IMR-90 (cell line): ENCODE measurements at regions not wholly inside any gene's neighbourhood (a gene's known extent, or its start where the extent isn't known, plus 50 kb on each side); places are given as distances from the start of the nearest gene placed in this dataset.

Experiments used
- ATAC-seq: fragments of 200-7000 bp; cut with Tn5 transposase; 2 replicates; pipeline ENCODE4 v1.9.1; 2020; ENCODE audit warnings: low read depth, mild to moderate bottlenecking, moderate library complexity
- BruUV-seq: library from RNA; stranded (reverse); fragments of 400-500 nt; replicated peaks from 2 replicates; lab custom pipeline; 2021; lab: Mats Ljungman, UMichigan
- CTCF ChIA-PET: fragments of 300-600 bp; formaldehyde crosslinking; extraction: SDS; loops from one replicate; lab custom pipeline; 2021; ENCODE audit warnings: antibody characterized with exemption; lab: Yijun Ruan, JAX
- POLR2A ChIA-PET: fragments of 300-600 bp; sonication (Branson Sonifier 250); formaldehyde crosslinking; loops from one replicate; lab custom pipeline; 2022; ENCODE audit warnings: antibody characterized with exemption; ENCODE audit not compliant: unreplicated experiment; lab: Charles Lee
- DNase-seq: peaks from one replicate; pipeline ENCODE4 v3.0.0; 2013
- H2AFZ ChIP-seq: replicated peaks from 2 replicates; pipeline ENCODE3; 2013; ENCODE audit warnings: low read length, mild to moderate bottlenecking; ENCODE audit not compliant: poor library complexity
- H2AK5ac ChIP-seq: 2 replicates; pipeline ENCODE4 v1.6.1; 2013; ENCODE audit warnings: low read depth, low read length, inconsistent platforms
- H2AK9ac ChIP-seq: replicated peaks from 2 replicates; pipeline ENCODE3; 2013; ENCODE audit warnings: mild to moderate bottlenecking, low read depth, low read length, moderate library complexity; ENCODE audit not compliant: poor library complexity
- H2BK120ac ChIP-seq: 2 replicates; pipeline ENCODE4 v1.6.1; 2013; ENCODE audit warnings: low read depth, low read length, inconsistent platforms
- H2BK15ac ChIP-seq: 3 replicates; pipeline ENCODE4 v1.6.1; 2013; ENCODE audit warnings: low read depth, low read length, inconsistent platforms
- H2BK20ac ChIP-seq: 2 replicates; pipeline ENCODE4 v1.6.1; 2013; ENCODE audit warnings: low read depth, mild to moderate bottlenecking, inconsistent platforms, low read length, moderate library complexity
- H2BK5ac ChIP-seq: 2 replicates; pipeline ENCODE4 v1.6.1; 2013; ENCODE audit warnings: mild to moderate bottlenecking, low read depth, low read length, inconsistent platforms; ENCODE audit not compliant: poor library complexity, severe bottlenecking
- H3K14ac ChIP-seq: replicated peaks from 2 replicates; pipeline ENCODE4 v1.6.1; 2013; ENCODE audit warnings: low read depth, low read length, inconsistent platforms
- H3K18ac ChIP-seq: 2 replicates; pipeline ENCODE4 v1.6.1; 2013; ENCODE audit warnings: low read depth, low read length, control low read depth
- H3K23ac ChIP-seq: 2 replicates; pipeline ENCODE4 v1.6.1; 2013; ENCODE audit warnings: low read depth, low read length, inconsistent platforms
- H3K27ac ChIP-seq: 2 replicates; pipeline ENCODE4 v1.5.1; 2013; ENCODE audit warnings: mild to moderate bottlenecking, control low read depth, low read length; ENCODE audit not compliant: insufficient read depth
- H3K27me3 ChIP-seq: 2 replicates; pipeline ENCODE4 v1.6.1; 2013; ENCODE audit warnings: low read length; ENCODE audit not compliant: control insufficient read depth, insufficient read depth
- H3K36me3 ChIP-seq: 2 replicates; pipeline ENCODE4 v1.6.1; 2013; ENCODE audit warnings: low read length, mixed read lengths; ENCODE audit not compliant: control insufficient read depth, insufficient read depth
- H3K4ac ChIP-seq: 2 replicates; pipeline ENCODE4 v1.6.1; 2013; ENCODE audit warnings: low read depth, low read length, inconsistent platforms
- H3K4me1 ChIP-seq: 2 replicates; pipeline ENCODE4 v1.6.1; 2013; ENCODE audit warnings: low read length, mixed read lengths; ENCODE audit not compliant: control insufficient read depth, insufficient read depth
- H3K4me2 ChIP-seq: 2 replicates; pipeline ENCODE4 v1.6.1; 2013; ENCODE audit warnings: low read depth, mild to moderate bottlenecking, control low read depth, low read length, moderate library complexity
- H3K4me3 ChIP-seq: 2 replicates; pipeline ENCODE4 v1.5.1; 2013; ENCODE audit warnings: low read depth, mild to moderate bottlenecking, control low read depth, low read length, moderate library complexity; ENCODE audit not compliant: insufficient read depth
- H3K56ac ChIP-seq: 2 replicates; pipeline ENCODE4 v1.6.1; 2013; ENCODE audit warnings: low read length, inconsistent platforms; ENCODE audit not compliant: insufficient read depth; ENCODE audit errors: extremely low read depth
- H3K79me1 ChIP-seq, 2 experiments: 2 replicates each; pipeline ENCODE4 v1.6.1; 2013; ENCODE audit warnings: low read length in 2 of 2, inconsistent platforms in 1 of 2, low read depth in 1 of 2
- H3K9ac ChIP-seq: 2 replicates; pipeline ENCODE4 v1.6.1; 2013; ENCODE audit warnings: low read depth, low read length, control low read depth
- H3K9me1 ChIP-seq: 2 replicates; pipeline ENCODE4 v1.6.1; 2013; ENCODE audit warnings: low read length, inconsistent platforms; ENCODE audit not compliant: insufficient read depth
- H3K9me3 ChIP-seq: 2 replicates; pipeline ENCODE4 v1.6.1; 2013; ENCODE audit warnings: low read length; ENCODE audit not compliant: control insufficient read depth, insufficient read depth
- H4K20me1 ChIP-seq: 2 replicates; pipeline ENCODE4 v1.6.1; 2013; ENCODE audit warnings: low read length, inconsistent platforms; ENCODE audit not compliant: insufficient read depth
- H4K5ac ChIP-seq: 2 replicates; pipeline ENCODE4 v1.6.1; 2013; ENCODE audit warnings: mild to moderate bottlenecking, low read depth, low read length, control low read depth
- H4K8ac ChIP-seq, 2 experiments: 2 replicates each; pipeline ENCODE4 v1.6.1; 2013; ENCODE audit warnings: low read depth in 2 of 2, low read length in 2 of 2, control low read depth in 1 of 2, inconsistent platforms in 1 of 2
- H4K91ac ChIP-seq: 2 replicates; pipeline ENCODE4 v1.6.1; 2013; ENCODE audit warnings: low read depth, low read length, inconsistent platforms; ENCODE audit not compliant: insufficient read depth
- BHLHE40 ChIP-seq: fragments of 150-350 bp; IDR thresholded peaks from 2 replicates; pipeline ENCODE4 v1.6.1; 2016; ENCODE audit warnings: mild to moderate bottlenecking, low read depth, low read length
- CEBPB ChIP-seq: IDR thresholded peaks from 2 replicates; pipeline ENCODE4 v1.6.1; 2012; ENCODE audit warnings: low read depth, low read length, improper control_type of control experiment
- CHD1 ChIP-seq: IDR thresholded peaks from 2 replicates; pipeline ENCODE4 v1.6.1; 2012; ENCODE audit warnings: low read depth, low read length, improper control_type of control experiment
- FOS ChIP-seq: fragments of 150-350 bp; IDR thresholded peaks from 2 replicates; pipeline ENCODE4 v1.6.1; 2016; ENCODE audit warnings: low read depth, low read length
- MAFK ChIP-seq: IDR thresholded peaks from 2 replicates; pipeline ENCODE4 v1.6.1; 2012; ENCODE audit warnings: low read depth, low read length, improper control_type of control experiment
- MAZ ChIP-seq: IDR thresholded peaks from 2 replicates; pipeline ENCODE4 v1.6.1; 2012; ENCODE audit warnings: low read depth, mild to moderate bottlenecking, low read length, improper control_type of control experiment, moderate library complexity, borderline replicate concordance
- MXI1 ChIP-seq: IDR thresholded peaks from 2 replicates; pipeline ENCODE4 v1.6.1; 2012; ENCODE audit warnings: low read depth, mild to moderate bottlenecking, low read length, moderate library complexity, borderline replicate concordance
- NFE2L2 ChIP-seq: fragments of 150-350 bp; IDR thresholded peaks from 2 replicates; pipeline ENCODE4 v1.6.1; 2016; ENCODE audit warnings: low read depth, mild to moderate bottlenecking, low read length
- POLR2A ChIP-seq: IDR thresholded peaks from 2 replicates; pipeline ENCODE4 v1.6.1; 2012; ENCODE audit warnings: mild to moderate bottlenecking, low read depth, low read length
- RAD21 ChIP-seq: IDR thresholded peaks from 2 replicates; pipeline ENCODE4 v1.6.1; 2012; ENCODE audit warnings: low read length, improper control_type of control experiment
- RCOR1 ChIP-seq: IDR thresholded peaks from 2 replicates; pipeline ENCODE4 v1.6.1; 2012; ENCODE audit warnings: mild to moderate bottlenecking, low read length, improper control_type of control experiment; ENCODE audit not compliant: insufficient replicate concordance
- RFX5 ChIP-seq: IDR thresholded peaks from 2 replicates; pipeline ENCODE4 v1.8.0; 2012; ENCODE audit warnings: low read depth, mild to moderate bottlenecking, low read length, moderate library complexity
- SMC3 ChIP-seq: fragments of 150-350 bp; IDR thresholded peaks from 2 replicates; pipeline ENCODE4 v1.6.1; 2016; ENCODE audit warnings: low read depth, mild to moderate bottlenecking, antibody characterized with exemption, low read length, moderate library complexity
- WGBS, 2 experiments: methylation state at CpG; one replicate each; pipeline versions ENCODE4 v1.1.5 to v1.1.7; 2013; ENCODE audit warnings: missing lambda C conversion rate in 2 of 2; ENCODE audit not compliant: insufficient read length in 1 of 2; ENCODE audit errors: extremely low coverage in 2 of 2; 5-methylcytosine and 5-hydroxymethylcytosine counted together
- dilution Hi-C: fragments of 300-500 bp; cut with HindIII; formaldehyde crosslinking; loops from one replicate; pipeline ENCODE4 v1.14.3; 2018; ENCODE audit warnings: low sequenced_read_pairs; ENCODE audit not compliant: unreplicated experiment
- in situ Hi-C: fragments of 300-500 bp; cut with MboI; formaldehyde crosslinking; loops from 3 replicates; pipeline ENCODE4 v1.14.3; 2019; ENCODE audit warnings: low sequenced_read_pairs, inconsistent platforms, mixed read lengths
- intact Hi-C: fragments of 100-400 bp; cut with micrococcal nuclease; formaldehyde crosslinking; loops from 2 replicates; pipeline ENCODE4 v1.10.0; 2022
- TF ChIP-seq, protein P1 (sequence below): conservative IDR thresholded peaks from 2 replicates; pipeline ENCODE4 v1.5.1; 2012; ENCODE audit warnings: mild to moderate bottlenecking, low read depth, low read length, improper control_type of control experiment
- TF ChIP-seq, protein P2 (sequence below): fragments of 150-350 bp; IDR thresholded peaks from 2 replicates; pipeline ENCODE4 v1.6.1; 2017; ENCODE audit warnings: mild to moderate bottlenecking, antibody characterized with exemption, low read length, low read depth
- TF ChIP-seq, protein P3 (sequence below): fragments of 150-350 bp; IDR thresholded peaks from 2 replicates; pipeline ENCODE4 v1.6.1; 2016; ENCODE audit warnings: low read depth, mild to moderate bottlenecking, low read length, moderate library complexity, borderline replicate concordance

DNA sequence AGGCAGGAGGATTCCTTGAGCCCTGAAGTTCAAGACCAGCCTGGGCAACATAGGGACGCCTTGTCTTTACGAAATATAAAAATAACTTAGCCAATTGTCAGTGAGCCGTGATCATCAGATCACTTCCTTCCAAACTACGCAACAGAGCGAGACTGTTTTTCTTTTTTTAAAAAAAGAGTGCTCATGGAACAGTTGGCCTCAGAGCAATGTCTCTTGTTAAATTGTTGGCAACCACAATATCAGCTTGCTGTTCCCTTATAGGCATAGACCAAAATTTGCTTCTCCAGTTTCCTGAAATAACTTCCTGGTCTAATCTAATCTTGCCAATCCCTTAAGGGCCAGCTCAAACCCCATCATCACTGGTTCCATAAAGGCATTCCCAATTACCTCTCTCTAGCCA lies 93.3 kb upstream of the SLC4A7 start:
- Histone ChIP-seq H3K9me3 (no peaks in the 10 kb centered on the region), H3K9ac (no peak overlapping the region), H3K18ac (no peak overlapping the region), H3K9me1 (no peaks in the 10 kb centered on the region), H2AK5ac (no peak overlapping the region), H3K56ac (no peak overlapping the region), H2BK15ac (no peak overlapping the region), H2BK120ac (no peak overlapping the region; the same call in 1 of the 2 replicates), H4K91ac (no peak overlapping the region), H3K4me2 (no peak overlapping the region), H2BK20ac (no peak overlapping the region), H3K4ac (no peak overlapping the region), H3K27ac (no peak overlapping the region), H3K14ac (no peak overlapping the region), H3K36me3 (no peaks in the 10 kb centered on the region), H2AFZ (no peak overlapping the region), H4K8ac (no peak overlapping the region), H4K5ac (no peak overlapping the region), H3K4me3 (no peak overlapping the region), H3K23ac (no peak overlapping the region), H2AK9ac (no peak overlapping the region), H2BK5ac (no peak overlapping the region), H3K27me3 (no peaks in the 10 kb centered on the region), H3K79me1 (no peaks in the 10 kb centered on the region), H3K4me1 (no peaks in the 10 kb centered on the region; the same call in 1 of the 2 replicates), H4K20me1 (no peaks in the 10 kb centered on the region)
- BruUV-seq, result no TSS peak
- in situ Hi-C loops, result no loop called here
- ChIA-PET CTCF (interaction anchor here (0.6 kb wide), 1 partner anchor 65 kb away, joined by 3 read pairs; no protein-coding TSS in a partner anchor), POLR2A (no interaction called here)
- WGBS, 2 experiments, result 100% methylated on average over 5 of the region's 5 CpGs; no CpG with 5 or more reads in 1 of the 2 experiments
- intact Hi-C loops, result no loop called here
- TF ChIP-seq SMC3, result no peak
- TF ChIP-seq CEBPB, result no peak
- TF ChIP-seq, protein P1, sequence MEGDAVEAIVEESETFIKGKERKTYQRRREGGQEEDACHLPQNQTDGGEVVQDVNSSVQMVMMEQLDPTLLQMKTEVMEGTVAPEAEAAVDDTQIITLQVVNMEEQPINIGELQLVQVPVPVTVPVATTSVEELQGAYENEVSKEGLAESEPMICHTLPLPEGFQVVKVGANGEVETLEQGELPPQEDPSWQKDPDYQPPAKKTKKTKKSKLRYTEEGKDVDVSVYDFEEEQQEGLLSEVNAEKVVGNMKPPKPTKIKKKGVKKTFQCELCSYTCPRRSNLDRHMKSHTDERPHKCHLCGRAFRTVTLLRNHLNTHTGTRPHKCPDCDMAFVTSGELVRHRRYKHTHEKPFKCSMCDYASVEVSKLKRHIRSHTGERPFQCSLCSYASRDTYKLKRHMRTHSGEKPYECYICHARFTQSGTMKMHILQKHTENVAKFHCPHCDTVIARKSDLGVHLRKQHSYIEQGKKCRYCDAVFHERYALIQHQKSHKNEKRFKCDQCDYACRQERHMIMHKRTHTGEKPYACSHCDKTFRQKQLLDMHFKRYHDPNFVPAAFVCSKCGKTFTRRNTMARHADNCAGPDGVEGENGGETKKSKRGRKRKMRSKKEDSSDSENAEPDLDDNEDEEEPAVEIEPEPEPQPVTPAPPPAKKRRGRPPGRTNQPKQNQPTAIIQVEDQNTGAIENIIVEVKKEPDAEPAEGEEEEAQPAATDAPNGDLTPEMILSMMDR, result no peak
- no peak for TF ChIP-seq RFX5
- TF ChIP-seq RAD21, result no peak
- TF ChIP-seq NFE2L2, result no peak
- no peak for TF ChIP-seq FOS
- no peak for TF ChIP-seq BHLHE40
- TF ChIP-seq, protein P2, sequence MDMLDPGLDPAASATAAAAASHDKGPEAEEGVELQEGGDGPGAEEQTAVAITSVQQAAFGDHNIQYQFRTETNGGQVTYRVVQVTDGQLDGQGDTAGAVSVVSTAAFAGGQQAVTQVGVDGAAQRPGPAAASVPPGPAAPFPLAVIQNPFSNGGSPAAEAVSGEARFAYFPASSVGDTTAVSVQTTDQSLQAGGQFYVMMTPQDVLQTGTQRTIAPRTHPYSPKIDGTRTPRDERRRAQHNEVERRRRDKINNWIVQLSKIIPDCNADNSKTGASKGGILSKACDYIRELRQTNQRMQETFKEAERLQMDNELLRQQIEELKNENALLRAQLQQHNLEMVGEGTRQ, result no peak
- no peak for TF ChIP-seq POLR2A
- TF ChIP-seq RCOR1, result no peak
- no peak for TF ChIP-seq CHD1
- no peak for TF ChIP-seq MXI1
- no peak for TF ChIP-seq MAZ
- TF ChIP-seq MAFK, result no peak
- TF ChIP-seq, protein P3, sequence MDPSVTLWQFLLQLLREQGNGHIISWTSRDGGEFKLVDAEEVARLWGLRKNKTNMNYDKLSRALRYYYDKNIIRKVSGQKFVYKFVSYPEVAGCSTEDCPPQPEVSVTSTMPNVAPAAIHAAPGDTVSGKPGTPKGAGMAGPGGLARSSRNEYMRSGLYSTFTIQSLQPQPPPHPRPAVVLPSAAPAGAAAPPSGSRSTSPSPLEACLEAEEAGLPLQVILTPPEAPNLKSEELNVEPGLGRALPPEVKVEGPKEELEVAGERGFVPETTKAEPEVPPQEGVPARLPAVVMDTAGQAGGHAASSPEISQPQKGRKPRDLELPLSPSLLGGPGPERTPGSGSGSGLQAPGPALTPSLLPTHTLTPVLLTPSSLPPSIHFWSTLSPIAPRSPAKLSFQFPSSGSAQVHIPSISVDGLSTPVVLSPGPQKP, result no peak
- ATAC-seq (no peak), DNase-seq (no peak)
- dilution Hi-C loops, result no loop called here
